ENCODE measurements at regions not wholly inside any gene's neighbourhood (a gene's known extent, or its start where the extent isn't known, plus 50 kb on each side); places are given as distances from the start of the nearest gene placed in this dataset.
A peak's percentile ranks its signal among the peaks of the same experiment; 100 is the strongest.

- Mint-ChIP-seq H3K27me3 (peaks cover 12% of the 10 kb centered on the region), H3K36me3 (ENCODE audit: low read depth) (no peaks in the 10 kb centered on the region), H3K4me1 (no peaks in the 10 kb centered on the region), H3K27ac (no peak overlapping the region), H3K4me3 (no peak overlapping the region), H3K9me3 (no peaks in the 10 kb centered on the region)
- ATAC-seq (replicated peaks), result no peak
These were observed 76.9 kb upstream of the SCOC start for GRCh38 chr4:140296335-140297220.

DNA sequence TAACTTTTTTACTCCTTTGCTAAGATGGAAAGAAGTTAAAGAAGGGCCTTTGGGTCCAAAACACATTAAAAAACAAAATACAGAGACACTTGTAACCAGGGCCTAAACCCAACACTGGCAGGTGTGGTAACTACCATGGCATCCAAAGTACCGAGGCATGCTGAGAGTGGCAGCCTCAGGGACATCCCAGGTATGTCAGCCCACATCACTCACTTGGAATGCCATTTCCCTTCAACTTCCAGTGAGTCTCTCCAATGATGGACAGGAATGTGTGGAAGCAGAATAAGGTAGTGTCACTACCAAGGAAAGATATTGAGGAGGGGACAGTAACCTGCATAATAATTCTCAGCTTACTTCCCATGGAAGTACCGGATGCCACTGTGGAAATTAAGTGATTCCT lies 79.5 kb upstream of the SCOC start:
- no peak for ATAC-seq (replicated peaks)
- no peak overlapping the region for H3K27ac Mint-ChIP-seq
- peaks cover 12% of the 10 kb centered on the region for H3K27me3 Mint-ChIP-seq
- no peak overlapping the region for H3K4me3 Mint-ChIP-seq
- no peaks in the 10 kb centered on the region for H3K9me3 Mint-ChIP-seq
- no peaks in the 10 kb centered on the region for H3K36me3 Mint-ChIP-seq (ENCODE audit: low read depth)
- no peaks in the 10 kb centered on the region for H3K4me1 Mint-ChIP-seq

DNA sequence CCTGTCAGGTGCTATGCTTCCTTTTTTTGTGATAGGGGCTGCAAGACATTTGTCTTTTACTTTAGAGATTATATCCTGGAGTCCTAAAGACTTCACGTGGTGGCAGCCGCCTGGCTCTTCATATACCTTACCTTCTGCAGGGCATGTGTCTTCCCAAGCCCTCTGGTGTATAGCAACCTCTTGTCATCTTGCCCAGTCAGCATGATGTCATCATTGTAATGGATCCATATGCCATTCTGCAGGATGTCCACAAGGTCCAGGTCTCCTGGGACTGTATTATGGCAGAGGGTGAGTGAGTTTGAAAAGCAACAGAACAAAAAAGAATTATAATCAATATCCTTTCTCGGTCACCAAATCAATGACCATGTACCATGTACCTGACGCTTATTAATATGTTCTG lies 82.2 kb upstream of the SCOC start:
- Mint-ChIP-seq H3K27ac (no peak overlapping the region), H3K4me1 (no peaks in the 10 kb centered on the region), H3K4me3 (no peak overlapping the region), H3K36me3 (ENCODE audit: low read depth) (no peaks in the 10 kb centered on the region), H3K9me3 (no peaks in the 10 kb centered on the region), H3K27me3 (peaks cover 12% of the 10 kb centered on the region)
- ATAC-seq (replicated peaks), result no peak

- Mint-ChIP-seq H3K27me3 (peaks cover 7% of the 10 kb centered on the region), H3K4me3 (no peak overlapping the region), H3K9me3 (no peaks in the 10 kb centered on the region), H3K4me1 (no peaks in the 10 kb centered on the region), H3K27ac (no peak overlapping the region), H3K36me3 (ENCODE audit: low read depth) (no peaks in the 10 kb centered on the region)
- ATAC-seq (replicated peaks), result no peak
These were observed 84.0 kb upstream of the SCOC start for GRCh38 chr4:140289486-140289885.

DNA sequence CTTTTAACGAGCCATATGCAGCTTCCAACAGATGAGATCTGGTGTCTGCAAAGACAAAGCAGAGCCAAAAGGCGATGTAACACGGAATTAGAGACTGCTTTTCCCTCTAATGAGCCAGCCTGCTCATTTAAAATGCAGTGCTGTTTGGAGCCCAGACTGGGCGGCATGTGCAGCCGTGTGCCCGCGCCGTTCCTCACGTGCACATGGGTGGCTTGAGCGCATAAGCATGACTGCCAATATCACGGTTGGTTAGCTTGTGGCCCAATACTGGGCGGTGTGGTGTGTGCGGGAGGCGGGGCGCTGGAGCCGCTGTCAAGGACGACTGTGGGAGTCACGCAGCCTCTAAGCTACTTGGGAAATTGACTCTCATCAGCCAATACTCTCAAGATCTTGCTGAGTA lies 87.0 kb upstream of the SCOC start:
- Mint-ChIP-seq H3K4me3 (no peak overlapping the region), H3K27me3 (peaks cover 11% of the 10 kb centered on the region), H3K27ac (no peak overlapping the region), H3K36me3 (ENCODE audit: low read depth) (no peaks in the 10 kb centered on the region), H3K9me3 (no peaks in the 10 kb centered on the region), H3K4me1 (no peaks in the 10 kb centered on the region)
- ATAC-seq (replicated peaks), result no peak

DNA sequence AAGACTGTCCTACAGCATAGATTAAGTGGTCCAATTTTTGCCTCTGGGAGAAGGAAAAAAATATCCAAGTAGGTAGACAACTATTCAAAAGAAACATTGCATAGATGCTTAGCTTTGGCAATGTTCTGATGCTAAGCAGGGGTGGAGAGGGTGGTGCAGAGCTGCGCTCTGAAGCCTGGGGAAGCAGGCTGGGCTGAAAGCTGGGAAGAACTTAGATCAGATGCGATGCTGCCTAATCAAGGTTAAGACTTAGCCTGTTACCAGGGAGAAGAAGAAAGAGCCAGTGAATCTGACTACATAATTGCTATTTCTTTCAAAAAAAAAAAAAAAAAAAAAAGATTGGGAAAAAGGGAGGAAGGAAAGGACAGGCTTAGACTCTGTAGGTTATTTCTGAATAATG lies 89.0 kb upstream of the SCOC start:
- Mint-ChIP-seq H3K4me3 (no peak overlapping the region), H3K36me3 (ENCODE audit: low read depth) (no peaks in the 10 kb centered on the region), H3K27ac (no peak overlapping the region), H3K27me3 (peaks cover 16% of the 10 kb centered on the region), H3K4me1 (no peaks in the 10 kb centered on the region), H3K9me3 (no peaks in the 10 kb centered on the region)
- no peak for ATAC-seq (replicated peaks)

DNA sequence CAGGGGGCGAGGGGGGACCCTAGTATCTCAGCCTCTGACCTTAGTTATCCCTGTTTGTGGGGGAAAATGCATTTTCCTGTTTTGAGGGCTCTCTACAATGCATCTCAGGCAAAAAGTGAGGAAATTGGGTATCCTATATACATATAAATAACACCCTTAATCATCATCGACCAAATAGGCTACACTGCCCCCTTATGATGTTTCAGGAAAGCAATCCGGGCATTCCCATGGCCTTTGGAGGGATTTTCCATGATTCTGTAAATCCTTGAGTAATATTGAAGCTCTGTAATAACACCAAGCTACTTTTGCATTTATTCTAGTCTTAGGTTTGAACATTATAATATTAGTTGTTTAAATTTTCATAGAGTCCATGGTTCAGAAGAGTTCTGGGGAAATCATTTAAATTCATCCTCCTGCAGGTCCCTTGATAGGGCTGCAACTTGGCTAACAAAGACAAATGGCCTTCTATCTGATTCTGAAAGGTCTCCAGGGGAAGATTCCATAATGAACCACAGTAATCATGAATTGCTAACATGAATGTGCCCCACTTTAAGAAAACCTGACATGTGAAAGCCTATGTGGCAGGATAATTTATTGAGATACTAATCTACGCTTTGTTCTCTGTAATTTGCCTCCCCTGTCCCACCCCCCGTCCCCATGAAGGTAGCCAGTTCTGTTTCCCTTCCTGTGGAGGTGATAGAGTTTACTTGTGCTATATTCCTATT lies 91.5 kb upstream of the SCOC start:
- H3K4me1 Mint-ChIP-seq, result no peaks in the 10 kb centered on the region
- peaks cover 23% of the 10 kb centered on the region for H3K27me3 Mint-ChIP-seq
- H3K9me3 Mint-ChIP-seq, result peaks cover 3% of the 10 kb centered on the region
- no peak overlapping the region for H3K27ac Mint-ChIP-seq
- H3K36me3 Mint-ChIP-seq (ENCODE audit: low read depth), result no peaks in the 10 kb centered on the region
- no peak overlapping the region for H3K4me3 Mint-ChIP-seq
- no peak for ATAC-seq (replicated peaks)

- H3K27ac Mint-ChIP-seq, result no peak overlapping the region
- H3K9me3 Mint-ChIP-seq, result peaks cover 3% of the 10 kb centered on the region
- H3K27me3 Mint-ChIP-seq, result peaks cover 16% of the 10 kb centered on the region
- H3K4me1 Mint-ChIP-seq, result no peaks in the 10 kb centered on the region
- no peaks in the 10 kb centered on the region for H3K36me3 Mint-ChIP-seq (ENCODE audit: low read depth)
- no peak overlapping the region for H3K4me3 Mint-ChIP-seq
- no peak for ATAC-seq (replicated peaks)
These were observed 95.9 kb upstream of the SCOC start for GRCh38 chr4:140277576-140277975.

- no peak for ATAC-seq (replicated peaks)
- peaks cover 9% of the 10 kb centered on the region for H3K27me3 Mint-ChIP-seq
- no peak overlapping the region for H3K4me3 Mint-ChIP-seq
- no peaks in the 10 kb centered on the region for H3K9me3 Mint-ChIP-seq
- no peak overlapping the region for H3K27ac Mint-ChIP-seq
- H3K4me1 Mint-ChIP-seq, result peaks cover 4% of the 10 kb centered on the region
- no peaks in the 10 kb centered on the region for H3K36me3 Mint-ChIP-seq (ENCODE audit: low read depth)
These were observed 101.9 kb upstream of the SCOC start for GRCh38 chr4:140271553-140271952.

GRCh38 chr4:140269369-140269768 lies 104.1 kb upstream of the SCOC start:
- H3K36me3 Mint-ChIP-seq (ENCODE audit: low read depth), result no peaks in the 10 kb centered on the region
- no peak overlapping the region for H3K4me3 Mint-ChIP-seq
- H3K27me3 Mint-ChIP-seq, result peaks cover 9% of the 10 kb centered on the region
- no peak overlapping the region for H3K27ac Mint-ChIP-seq
- H3K9me3 Mint-ChIP-seq, result no peaks in the 10 kb centered on the region
- H3K4me1 Mint-ChIP-seq, result peaks cover 4% of the 10 kb centered on the region
- no peak for ATAC-seq (replicated peaks)

DNA sequence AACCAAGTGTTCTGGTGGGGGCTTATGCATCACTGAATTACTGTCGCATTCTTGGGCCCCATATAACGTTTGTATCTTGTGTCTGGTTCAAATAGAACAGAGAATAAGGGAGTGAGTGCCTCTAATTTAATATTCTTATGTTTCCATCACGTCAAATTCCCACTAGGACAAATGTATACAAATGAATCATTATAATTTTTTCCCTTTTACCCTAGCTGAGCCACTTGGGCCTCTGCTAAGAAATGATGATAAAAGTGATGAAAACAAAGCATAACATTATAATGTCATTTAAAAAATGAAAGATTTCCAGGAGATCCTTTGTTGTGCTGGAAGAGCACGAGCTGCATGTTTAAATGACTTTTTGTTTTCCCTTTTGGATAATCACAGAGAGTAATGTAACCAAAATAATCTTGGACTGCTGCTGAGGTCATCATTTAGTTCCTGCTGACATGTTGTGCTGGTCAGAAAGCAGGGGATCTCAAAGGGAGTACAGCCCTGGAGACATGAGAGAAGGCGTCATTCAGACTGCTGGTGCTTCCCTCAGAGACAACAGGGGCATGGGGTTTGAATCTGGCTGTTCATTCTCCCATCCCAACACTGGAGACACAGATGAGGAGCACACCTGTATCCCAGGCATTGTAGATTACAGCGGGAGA lies 105.1 kb upstream of the SCOC start:
- no peak overlapping the region for H3K4me3 Mint-ChIP-seq
- H3K4me1 Mint-ChIP-seq, result peaks cover 4% of the 10 kb centered on the region
- peaks cover 12% of the 10 kb centered on the region for H3K27me3 Mint-ChIP-seq
- no peak for ATAC-seq (replicated peaks)
- H3K9me3 Mint-ChIP-seq, result no peaks in the 10 kb centered on the region
- no peak overlapping the region for H3K27ac Mint-ChIP-seq
- no peaks in the 10 kb centered on the region for H3K36me3 Mint-ChIP-seq (ENCODE audit: low read depth)

DNA sequence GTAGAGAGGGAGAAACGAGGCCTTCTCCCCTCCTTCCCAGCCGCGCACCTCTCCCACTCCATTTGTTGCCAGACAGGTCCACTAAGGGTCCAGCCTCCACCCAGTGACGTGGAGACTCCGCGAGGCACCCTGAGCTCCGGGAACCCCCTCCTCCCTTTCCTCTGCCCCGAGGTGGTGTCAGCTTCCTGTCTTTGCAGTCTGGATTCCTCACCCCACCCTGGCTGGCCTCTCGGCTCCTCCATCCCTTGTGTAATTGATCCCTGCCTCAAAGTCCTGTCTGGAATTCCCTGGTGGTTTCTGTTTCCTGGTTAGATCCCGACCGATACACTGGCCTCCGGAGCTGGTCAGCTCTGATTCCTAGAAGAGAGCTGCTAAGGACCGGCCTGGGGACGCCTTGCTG lies 105.9 kb upstream of the SCOC start:
- Mint-ChIP-seq H3K27ac (no peak overlapping the region), H3K27me3 (peaks cover 16% of the 10 kb centered on the region), H3K4me1 (peaks cover 4% of the 10 kb centered on the region), H3K9me3 (no peaks in the 10 kb centered on the region), H3K4me3 (no peak overlapping the region), H3K36me3 (ENCODE audit: low read depth) (no peaks in the 10 kb centered on the region)
- ATAC-seq (replicated peaks), result no peak

DNA sequence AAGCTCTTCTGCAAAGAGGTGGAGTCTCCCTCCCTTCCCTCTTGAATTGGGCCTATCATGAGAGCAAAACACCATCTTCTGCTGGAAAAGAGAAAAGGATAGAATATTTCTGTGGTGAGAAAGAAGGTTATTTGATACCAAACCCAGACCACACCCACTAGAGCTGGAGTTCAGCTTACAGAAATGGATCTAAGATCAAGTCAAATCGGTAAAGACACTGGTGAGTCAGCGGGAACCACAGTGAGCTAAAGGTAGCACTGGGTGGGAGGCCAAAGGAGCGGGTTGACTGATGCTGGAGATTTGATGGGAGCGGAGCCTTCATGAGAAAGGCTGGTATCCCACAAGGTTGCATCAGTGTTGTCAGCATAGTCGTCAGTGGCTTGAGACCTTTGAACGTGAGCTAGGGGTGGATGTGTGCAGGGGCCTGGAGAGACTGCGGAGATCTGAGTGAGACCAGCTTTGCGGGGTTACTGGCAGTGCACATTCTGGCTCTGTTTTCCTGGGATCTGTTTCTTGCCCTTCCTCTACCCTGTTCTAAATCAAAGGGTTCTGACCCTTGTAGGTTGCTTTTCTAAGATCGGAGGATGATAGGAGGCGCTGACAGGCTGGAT lies 106.4 kb upstream of the SCOC start:
- Mint-ChIP-seq H3K36me3 (ENCODE audit: low read depth) (no peaks in the 10 kb centered on the region), H3K27ac (no peak overlapping the region), H3K27me3 (peaks cover 20% of the 10 kb centered on the region), H3K4me1 (peaks cover 4% of the 10 kb centered on the region), H3K9me3 (no peaks in the 10 kb centered on the region), H3K4me3 (no peak overlapping the region)
- ATAC-seq (replicated peaks), result peak; percentile 89

GRCh38 chr4:140260227-140260626 lies 106.2 kb upstream of the MAML3 start:
- Mint-ChIP-seq H3K9me3 (no peaks in the 10 kb centered on the region), H3K27ac (no peak overlapping the region), H3K27me3 (peaks cover 44% of the 10 kb centered on the region), H3K36me3 (ENCODE audit: low read depth) (no peaks in the 10 kb centered on the region), H3K4me3 (no peak overlapping the region), H3K4me1 (no peaks in the 10 kb centered on the region)
- ATAC-seq (replicated peaks), result no peak

Measured in activated T-helper 17 cell treated with anti-CD3 and anti-CD28 coated beads, Interleukin-2, amount 50 U/mL, for 72 hours (primary cell).